SK-N-SH (cell line): ENCODE measurements at regions not wholly inside any gene's neighbourhood (a gene's known extent, or its start where the extent isn't known, plus 50 kb on each side); places are given as distances from the start of the nearest gene placed in this dataset.
A peak's percentile ranks its signal among the peaks of the same experiment; 100 is the strongest.

Experiments
- CTCF ChIA-PET: fragments of 300-600, 350-600 bp; formaldehyde crosslinking; extraction: SDS; loops from one replicate; lab custom pipeline; 2021; lab: Yijun Ruan, JAX
- POLR2A ChIA-PET: fragments of 350-600 bp; sonication (Branson Sonifier 250); formaldehyde crosslinking; extraction: SDS; loops from one replicate; lab custom pipeline; 2020; ENCODE audit warnings: antibody characterized with exemption, inconsistent platforms; lab: Yijun Ruan, JAX
- DNase-seq: peaks from one replicate; pipeline ENCODE4 v3.0.0; 2012
- H2AFZ ChIP-seq: fragments of 200-600 bp; sonication (generic); 2 replicates; pipeline ENCODE4 v1.8.1; 2016; ENCODE audit warnings: antibody characterized with exemption, mild to moderate bottlenecking, low read depth
- H3F3A ChIP-seq: fragments of 200-600 bp; sonication (generic); replicated peaks from 2 replicates; pipeline ENCODE3; 2016; ENCODE audit warnings: antibody characterized with exemption, mild to moderate bottlenecking; ENCODE audit not compliant: insufficient read depth
- H3K27ac ChIP-seq, 2 experiments: fragments of 200-500 bp in 1 of 2; fragments of 200-600 bp in 1 of 2; sonication (Bioruptor generic) in 1 of 2; sonication (generic), shearing (Covaris generic) in 1 of 2; 2 replicates each; pipeline versions ENCODE4 v1.5.1 to v1.6.1; 2014 to 2016; ENCODE audit warnings: low read depth in 2 of 2, inconsistent platforms in 1 of 2, low read length in 1 of 2, mild to moderate bottlenecking in 1 of 2, mixed read lengths in 1 of 2
- H3K27me3 ChIP-seq: fragments of 200-600 bp; sonication (generic), shearing (Covaris generic); 2 replicates; pipeline ENCODE4 v1.6.1; 2016; ENCODE audit warnings: mixed run types; ENCODE audit not compliant: insufficient read depth
- H3K36me3 ChIP-seq, 2 experiments: fragments of 200-500 bp in 1 of 2; fragments of 200-600 bp in 1 of 2; sonication (Bioruptor generic) in 1 of 2; sonication (generic) in 1 of 2; replicated peaks in 1 of 2; 2 replicates each; pipeline versions ENCODE3 to v1.5.1; 2014 to 2016; ENCODE audit warnings: low read length in 1 of 2, mild to moderate bottlenecking in 1 of 2; ENCODE audit not compliant: insufficient read depth in 2 of 2, control insufficient read depth in 1 of 2
- H3K4me1 ChIP-seq, 2 experiments: fragments of 200-500 bp in 1 of 2; fragments of 200-600 bp in 1 of 2; sonication (Bioruptor generic) in 1 of 2; sonication (generic), shearing (Covaris generic) in 1 of 2; 2 replicates each; pipeline versions ENCODE4 v1.5.1 to v1.6.1; 2014 to 2016; ENCODE audit warnings: low read depth in 1 of 2, low read length in 1 of 2, mixed run types in 1 of 2; ENCODE audit not compliant: insufficient read depth in 2 of 2, control insufficient read depth in 1 of 2
- H3K4me2 ChIP-seq: fragments of 200-600 bp; sonication (generic), shearing (Covaris generic); 2 replicates; pipeline ENCODE4 v1.6.1; 2017; ENCODE audit warnings: mixed run types
- H3K4me3 ChIP-seq, 2 experiments: fragments of 200-500 bp in 1 of 2; fragments of 200-600 bp in 1 of 2; sonication (Bioruptor generic) in 1 of 2; sonication (generic), shearing (Covaris generic) in 1 of 2; 2 replicates each; pipeline versions ENCODE4 v1.5.1 to v1.8.1; 2014 to 2016; ENCODE audit warnings: low read depth in 2 of 2, inconsistent platforms in 1 of 2, low read length in 1 of 2, mild to moderate bottlenecking in 1 of 2, mixed read lengths in 1 of 2, moderate library complexity in 1 of 2
- H3K79me2 ChIP-seq: fragments of 200-600 bp; sonication (generic); 2 replicates; pipeline ENCODE4 v1.8.1; 2017; ENCODE audit warnings: mild to moderate bottlenecking; ENCODE audit not compliant: insufficient read depth
- H3K9ac ChIP-seq: fragments of 200-600 bp; sonication (generic); 2 replicates; pipeline ENCODE4 v1.6.1; 2017; ENCODE audit warnings: mixed run types
- H3K9me2 ChIP-seq: fragments of 200-600 bp; sonication (generic); 2 replicates; pipeline ENCODE4 v1.6.1; 2017; ENCODE audit warnings: mixed run types
- H3K9me3 ChIP-seq: fragments of 200-600 bp; sonication (generic); 2 replicates; pipeline ENCODE4 v1.6.1; 2017; ENCODE audit warnings: mixed run types, mild to moderate bottlenecking, moderate library complexity
- H4K20me1 ChIP-seq: fragments of 200-600 bp; sonication (generic); 2 replicates; pipeline ENCODE4 v1.6.1; 2017; ENCODE audit warnings: mild to moderate bottlenecking, mixed run types; ENCODE audit not compliant: insufficient read depth
- ELF1 ChIP-seq: IDR thresholded peaks from 2 replicates; pipeline ENCODE4 v1.4.0; 2012
- FOXM1 ChIP-seq: IDR thresholded peaks from 2 replicates; pipeline ENCODE4 v1.4.0; 2012; ENCODE audit warnings: low read depth, mild to moderate bottlenecking
- IRF3 ChIP-seq: fragments of 150-350 bp; IDR thresholded peaks from 2 replicates; pipeline ENCODE4 v1.6.1; 2016; ENCODE audit warnings: mild to moderate bottlenecking, low read depth, low read length
- NFIC ChIP-seq: IDR thresholded peaks from 2 replicates; pipeline ENCODE4 v1.4.0; 2012; ENCODE audit warnings: borderline replicate concordance
- REST ChIP-seq: IDR thresholded peaks from 2 replicates; pipeline ENCODE4 v1.6.1; 2012; ENCODE audit warnings: mild to moderate bottlenecking, low read depth, low read length, moderate library complexity
- TCF12 ChIP-seq: IDR thresholded peaks from 2 replicates; pipeline ENCODE4 v1.4.0; 2012
- WGBS: methylation state at CpG from one replicate; pipeline ENCODE4 v1.1.6; 2017; ENCODE audit warnings: low lambda C conversion rate; 5-methylcytosine and 5-hydroxymethylcytosine counted together

- Histone ChIP-seq H3F3A (peaks cover 46% of the 10 kb centered on the region), H2AFZ (peak overlapping the region; percentile 84; the same call in 1 of the 2 replicates), H3K36me3 (no peaks in the 10 kb centered on the region), H4K20me1 (no peaks in the 10 kb centered on the region), H3K79me2 (peaks cover 41% of the 10 kb centered on the region), H3K27ac (peak overlapping the region; percentile 78 to 93), H3K4me3 (no peak overlapping the region), H3K27me3 (no peaks in the 10 kb centered on the region), H3K9me2 (no peaks in the 10 kb centered on the region), H3K9ac (peak overlapping the region; percentile 65; the same call in 1 of the 2 replicates), H3K4me2 (peak overlapping the region; percentile 71; the same call in 1 of the 2 replicates), H3K4me1 (no peaks in the 10 kb centered on the region; a peak in 1 of 4 replicates), H3K9me3 (no peaks in the 10 kb centered on the region)
- 20% methylated on average over 3 of the region's 3 CpGs for WGBS
- DNase-seq: no peak
- ChIA-PET CTCF (no interaction called here), POLR2A (no interaction called here)
- no peak for TF ChIP-seq REST
- no peak for TF ChIP-seq IRF3
- no peak for TF ChIP-seq NFIC
- TF ChIP-seq ELF1: no peak
These were observed 1234.9 kb upstream of the CITED2 start for GRCh38 chr6:140609321-140609720.

GRCh38 chr6:140604786-140605185 lies 1230.3 kb upstream of the CITED2 start:
- Histone ChIP-seq H3K27ac (peak overlapping the region; percentile 76 to 93; a peak in 3 of 4 replicates), H3K79me2 (0 out of 2 replicates have a peak, but pooled peaks cover 4% of the 10 kb centered on the region), H3K36me3 (no peaks in the 10 kb centered on the region), H4K20me1 (no peaks in the 10 kb centered on the region)
- 22% methylated on average over 3 of the region's 3 CpGs for WGBS
- TF ChIP-seq FOXM1: no peak
- TF ChIP-seq TCF12: 0 out of 2 replicates have a peak, but pooled peaks have one; percentile 4
- TF ChIP-seq, all 33 proteins: peak for 1
- peaks cover 0 to 4% of the 10 kb centered on the region in 2 experiments; a peak in 2 of 4 replicates for H3K4me1 ChIP-seq
- peaks cover 64% of the 10 kb centered on the region for H3F3A ChIP-seq
- H3K4me3 ChIP-seq: no peak overlapping the region
- no peak overlapping the region for H3K4me2 ChIP-seq
- H3K9ac ChIP-seq: no peak overlapping the region
- H3K9me3 ChIP-seq: no peaks in the 10 kb centered on the region
- H3K9me2 ChIP-seq: no peaks in the 10 kb centered on the region
- no peak overlapping the region; the same call in 1 of the 2 replicates for H2AFZ ChIP-seq
- ChIA-PET POLR2A (no interaction called here), CTCF (no interaction called here)
- no peak for DNase-seq
- H3K27me3 ChIP-seq: no peaks in the 10 kb centered on the region
